SK-N-SH treated with all-trans-retinoic acid at 6 μM for 48 hours (cell line): ENCODE measurements at regions not wholly inside any gene's neighbourhood (a gene's known extent, or its start where the extent isn't known, plus 50 kb on each side); places are given as distances from the start of the nearest gene placed in this dataset.
A peak's percentile ranks its signal among the peaks of the same experiment; 100 is the strongest.

Experiments
- ATAC-seq: fragments of 200-7000 bp; cut with Tn5 transposase; 3 replicates; pipeline ENCODE4 v1.9.1; 2020; ENCODE audit warnings: mild to moderate bottlenecking, moderate library complexity
- ARNTL ChIP-seq: fragments of 450-650 bp; formaldehyde crosslinking; IDR thresholded peaks from 2 replicates; pipeline ENCODE4 v1.5.0; 2020; ENCODE audit warnings: low read depth, mild to moderate bottlenecking, moderate library complexity, borderline replicate concordance
- BACH2 ChIP-seq: fragments of 250-450 bp; sonication (Bioruptor Pico); IDR thresholded peaks from 2 replicates; pipeline ENCODE4 v1.9.0; 2021; ENCODE audit warnings: mild to moderate bottlenecking, borderline replicate concordance
- CSDC2 ChIP-seq: fragments of 250-450 bp; sonication (Bioruptor Pico); IDR thresholded peaks from 2 replicates; pipeline ENCODE4 v1.5.0; 2020; ENCODE audit warnings: mild to moderate bottlenecking, moderate library complexity
- ESRRG ChIP-seq: fragments of 250-450 bp; sonication (Bioruptor Pico); IDR thresholded peaks from 2 replicates; pipeline ENCODE4 v1.6.1; 2021; ENCODE audit warnings: mild to moderate bottlenecking
- ISL1 ChIP-seq: fragments of 250-450 bp; sonication (Bioruptor Pico); IDR thresholded peaks from 2 replicates; pipeline ENCODE4 v2.1.2; 2022; ENCODE audit warnings: mild to moderate bottlenecking, moderate library complexity
- OSR1 ChIP-seq: fragments of 250-450 bp; sonication (Bioruptor Pico); IDR thresholded peaks from 2 replicates; pipeline ENCODE4 v1.8.0; 2022; ENCODE audit warnings: moderate library complexity, mild to moderate bottlenecking, inconsistent platforms
- PPARA ChIP-seq: fragments of 250-450 bp; sonication (Bioruptor Pico); IDR thresholded peaks from 2 replicates; pipeline ENCODE4 v1.5.0; 2020; ENCODE audit warnings: mild to moderate bottlenecking, borderline replicate concordance
- RARB ChIP-seq: fragments of 250-450 bp; sonication (Bioruptor Pico); IDR thresholded peaks from 2 replicates; pipeline ENCODE4 v1.8.0; 2021; ENCODE audit warnings: mild to moderate bottlenecking, moderate library complexity
- SNAI2 ChIP-seq: fragments of 250-450 bp; sonication (Bioruptor Pico); IDR thresholded peaks from 2 replicates; pipeline ENCODE4 v1.5.0; 2020; ENCODE audit warnings: mild to moderate bottlenecking, moderate library complexity
- TCF4 ChIP-seq: fragments of 250-450 bp; sonication (Bioruptor Pico); IDR thresholded peaks from 2 replicates; pipeline ENCODE4 v1.8.0; 2021; ENCODE audit warnings: mild to moderate bottlenecking, moderate library complexity, borderline replicate concordance
- ZFP3 ChIP-seq: fragments of 250-450 bp; sonication (Bioruptor Pico); IDR thresholded peaks from 2 replicates; pipeline ENCODE4 v1.5.0; 2020; ENCODE audit warnings: mild to moderate bottlenecking, moderate library complexity
- ZFP30 ChIP-seq: fragments of 450-650 bp; formaldehyde crosslinking; IDR thresholded peaks from 2 replicates; pipeline ENCODE4 v1.5.0; 2022; ENCODE audit warnings: mild to moderate bottlenecking, moderate library complexity
- ZNF565 ChIP-seq: fragments of 450-650 bp; formaldehyde crosslinking; conservative IDR thresholded peaks from 2 replicates; pipeline ENCODE4 v1.5.0; 2020; ENCODE audit warnings: low read depth, mild to moderate bottlenecking, moderate library complexity
- ZNF70 ChIP-seq: fragments of 450-650 bp; formaldehyde crosslinking; IDR thresholded peaks from 2 replicates; pipeline ENCODE4 v1.5.0; 2020; ENCODE audit warnings: mild to moderate bottlenecking, moderate library complexity
- ZNF8 ChIP-seq: fragments of 450-650 bp; formaldehyde crosslinking; IDR thresholded peaks from 2 replicates; pipeline ENCODE4 v1.5.0; 2020; ENCODE audit warnings: mild to moderate bottlenecking, moderate library complexity
- TF ChIP-seq, protein P1 (sequence below): fragments of 250-450 bp; sonication (Bioruptor Pico); IDR thresholded peaks from 2 replicates; pipeline ENCODE4 v1.8.0; 2021; ENCODE audit warnings: low read depth, mild to moderate bottlenecking, moderate library complexity, borderline replicate concordance
- TF ChIP-seq, protein P2 (sequence below): fragments of 250-450 bp; sonication (Bioruptor Pico); IDR thresholded peaks from 2 replicates; pipeline ENCODE4 v1.8.0; 2020; ENCODE audit warnings: mild to moderate bottlenecking, moderate library complexity, borderline replicate concordance

DNA sequence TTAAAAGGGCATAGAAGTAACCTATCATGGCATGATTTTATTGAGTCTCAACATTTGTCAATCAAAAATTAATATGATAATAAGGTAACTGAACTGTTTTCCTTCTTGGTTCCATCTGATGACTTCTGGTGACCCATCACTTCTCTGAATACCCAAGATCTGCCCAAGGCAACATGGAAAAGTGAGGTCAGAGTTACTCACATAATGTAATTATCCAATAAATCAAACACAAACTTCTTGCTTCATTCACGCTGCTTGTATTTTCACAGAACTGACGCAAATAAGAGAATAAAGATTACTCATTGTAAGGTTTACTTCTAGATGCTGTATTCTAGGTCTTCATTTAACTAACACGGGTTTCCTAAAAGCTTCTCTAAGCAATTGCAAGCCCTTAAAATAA is 361.6 kb downstream of the RBM26 start:
- TF ChIP-seq ZNF565 (CRISPR knock-in tag) (no peak), PPARA (CRISPR knock-in tag) (no peak), OSR1 (CRISPR knock-in tag) (no peak), RARB (CRISPR knock-in tag) (no peak)
- TF ChIP-seq, all 23 proteins: peak for 0
- no peak for ATAC-seq

DNA sequence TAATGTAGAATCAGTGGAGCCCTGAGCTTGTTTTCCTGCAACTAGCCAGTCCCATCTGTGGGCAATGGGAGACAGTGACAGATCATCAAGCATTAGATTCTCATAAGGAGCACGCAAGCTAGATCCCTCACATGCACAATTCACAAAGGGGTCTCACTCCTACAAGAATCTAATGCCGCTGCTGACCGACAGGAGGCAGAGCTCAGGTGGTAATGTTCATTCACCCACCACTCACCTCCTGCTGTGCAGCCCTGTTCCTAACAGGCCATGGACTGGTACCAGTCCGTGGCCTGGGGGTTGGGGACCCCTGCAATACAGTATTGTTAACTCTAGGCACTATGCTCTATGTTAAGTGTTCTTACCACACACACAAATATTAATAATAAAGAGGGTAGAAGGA is 362.8 kb downstream of the RBM26 start:
- no peak for ATAC-seq
- TF ChIP-seq SNAI2 (CRISPR knock-in tag) (no peak), ESRRG (CRISPR knock-in tag) (no peak), ZFP3 (CRISPR knock-in tag) (no peak), ZNF70 (CRISPR knock-in tag) (no peak)
- TF ChIP-seq, all 23 proteins: peak for 0

DNA sequence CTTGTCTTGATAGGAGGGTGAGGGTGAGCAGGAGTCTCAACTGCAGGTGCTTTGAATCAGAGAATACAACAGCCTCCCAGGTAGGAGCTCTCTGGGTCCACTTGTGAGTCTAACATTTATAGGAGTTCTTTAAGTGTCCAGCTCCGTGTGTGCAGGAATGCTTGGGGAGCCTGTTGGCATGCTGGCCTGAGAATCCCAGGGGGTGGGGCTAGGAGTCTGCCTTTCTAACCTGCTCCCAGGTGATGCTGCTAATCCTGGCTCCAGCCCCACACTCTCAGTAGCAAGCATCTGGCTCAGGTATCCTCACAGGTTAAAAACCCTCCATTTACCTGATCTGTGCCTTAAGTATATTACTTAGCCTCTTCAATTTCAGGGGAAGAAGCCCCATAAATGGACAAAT is 368.9 kb downstream of the RBM26 start:
- TF ChIP-seq SNAI2 (CRISPR knock-in tag), result no peak
- no peak for TF ChIP-seq OSR1 (CRISPR knock-in tag)
- no peak for TF ChIP-seq ESRRG (CRISPR knock-in tag)
- TF ChIP-seq PPARA (CRISPR knock-in tag), result no peak
- no peak for TF ChIP-seq ARNTL (CRISPR knock-in tag)
- TF ChIP-seq ZNF8 (CRISPR knock-in tag), result no peak
- no peak for TF ChIP-seq BACH2 (CRISPR knock-in tag)
- TF ChIP-seq CSDC2, result no peak
- TF ChIP-seq, protein P1, sequence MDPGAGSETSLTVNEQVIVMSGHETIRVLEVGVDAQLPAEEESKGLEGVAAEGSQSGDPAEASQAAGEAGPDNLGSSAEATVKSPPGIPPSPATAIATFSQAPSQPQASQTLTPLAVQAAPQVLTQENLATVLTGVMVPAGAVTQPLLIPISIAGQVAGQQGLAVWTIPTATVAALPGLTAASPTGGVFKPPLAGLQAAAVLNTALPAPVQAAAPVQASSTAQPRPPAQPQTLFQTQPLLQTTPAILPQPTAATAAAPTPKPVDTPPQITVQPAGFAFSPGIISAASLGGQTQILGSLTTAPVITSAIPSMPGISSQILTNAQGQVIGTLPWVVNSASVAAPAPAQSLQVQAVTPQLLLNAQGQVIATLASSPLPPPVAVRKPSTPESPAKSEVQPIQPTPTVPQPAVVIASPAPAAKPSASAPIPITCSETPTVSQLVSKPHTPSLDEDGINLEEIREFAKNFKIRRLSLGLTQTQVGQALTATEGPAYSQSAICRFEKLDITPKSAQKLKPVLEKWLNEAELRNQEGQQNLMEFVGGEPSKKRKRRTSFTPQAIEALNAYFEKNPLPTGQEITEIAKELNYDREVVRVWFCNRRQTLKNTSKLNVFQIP (CRISPR knock-in tag), result no peak
- TF ChIP-seq ZFP3 (CRISPR knock-in tag), result no peak
- no peak for TF ChIP-seq RARB (CRISPR knock-in tag)
- ATAC-seq, result no peak

DNA sequence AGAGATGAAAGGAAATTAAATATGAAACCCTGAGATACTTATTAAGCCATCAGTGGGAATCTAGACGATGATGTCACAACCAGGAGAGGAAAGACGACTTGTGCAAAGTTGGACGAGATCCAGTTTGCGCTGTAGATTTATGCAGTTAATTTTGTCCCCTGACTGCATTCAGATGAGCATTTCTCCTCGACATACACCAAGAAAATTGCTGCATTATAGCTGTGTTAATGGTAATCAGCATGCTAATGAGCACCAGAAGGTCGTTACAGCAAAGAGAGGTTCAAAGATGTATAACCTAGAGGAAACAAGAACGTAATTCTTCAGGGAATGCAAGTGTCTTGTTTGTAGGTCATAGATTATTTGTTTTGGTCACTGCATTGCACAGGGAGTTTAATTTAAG is 371.7 kb downstream of the RBM26 start:
- ATAC-seq, result no peak
- TF ChIP-seq ESRRG (CRISPR knock-in tag), result no peak
- no peak for TF ChIP-seq SNAI2 (CRISPR knock-in tag)

DNA sequence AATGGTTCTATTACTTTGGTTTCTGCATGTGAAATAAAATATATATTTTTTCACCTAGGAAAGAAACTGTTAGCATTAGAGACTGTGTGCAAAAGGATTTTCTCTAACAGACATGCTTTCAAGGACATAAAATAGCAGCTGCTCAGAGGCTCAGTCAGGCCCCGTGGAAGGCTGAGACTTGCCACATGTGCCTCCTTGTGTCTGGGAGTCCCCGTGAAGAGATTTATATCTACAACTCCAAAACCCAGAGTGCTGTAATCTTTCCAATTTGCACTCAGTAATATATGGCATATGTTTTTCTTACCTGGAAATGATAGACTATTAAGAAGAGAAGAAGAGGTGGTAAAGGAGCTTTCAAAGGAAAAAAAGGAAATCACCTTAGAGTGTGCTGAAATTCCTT is 371.6 kb upstream of the OBI1 start:
- no peak for ATAC-seq
- TF ChIP-seq TCF4 (CRISPR knock-in tag) (0 out of 2 replicates have a peak, but pooled peaks have one; percentile 29), ZNF70 (CRISPR knock-in tag) (no peak)

DNA sequence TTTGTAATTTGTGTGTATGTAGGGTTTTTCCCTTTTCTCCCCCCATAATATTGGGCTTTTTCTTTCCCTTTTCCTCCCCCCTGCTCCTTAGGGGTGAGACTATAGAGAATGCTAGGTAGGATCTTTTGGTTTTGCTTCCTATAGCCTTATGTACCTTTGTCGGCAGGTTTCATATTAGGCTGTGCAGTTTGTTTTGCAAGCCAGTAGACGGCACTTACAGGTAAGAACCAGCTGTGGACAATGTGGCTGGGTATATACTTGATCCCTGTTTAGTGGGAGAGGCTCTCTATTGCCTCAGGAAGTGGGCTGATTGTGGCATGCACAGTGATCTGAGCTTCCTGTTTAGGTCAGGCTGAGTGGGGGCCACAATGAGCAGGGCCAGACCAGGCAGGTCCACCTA is 359.2 kb upstream of the OBI1 start:
- ATAC-seq, result no peak
- no peak for TF ChIP-seq CSDC2
- TF ChIP-seq, protein P2, sequence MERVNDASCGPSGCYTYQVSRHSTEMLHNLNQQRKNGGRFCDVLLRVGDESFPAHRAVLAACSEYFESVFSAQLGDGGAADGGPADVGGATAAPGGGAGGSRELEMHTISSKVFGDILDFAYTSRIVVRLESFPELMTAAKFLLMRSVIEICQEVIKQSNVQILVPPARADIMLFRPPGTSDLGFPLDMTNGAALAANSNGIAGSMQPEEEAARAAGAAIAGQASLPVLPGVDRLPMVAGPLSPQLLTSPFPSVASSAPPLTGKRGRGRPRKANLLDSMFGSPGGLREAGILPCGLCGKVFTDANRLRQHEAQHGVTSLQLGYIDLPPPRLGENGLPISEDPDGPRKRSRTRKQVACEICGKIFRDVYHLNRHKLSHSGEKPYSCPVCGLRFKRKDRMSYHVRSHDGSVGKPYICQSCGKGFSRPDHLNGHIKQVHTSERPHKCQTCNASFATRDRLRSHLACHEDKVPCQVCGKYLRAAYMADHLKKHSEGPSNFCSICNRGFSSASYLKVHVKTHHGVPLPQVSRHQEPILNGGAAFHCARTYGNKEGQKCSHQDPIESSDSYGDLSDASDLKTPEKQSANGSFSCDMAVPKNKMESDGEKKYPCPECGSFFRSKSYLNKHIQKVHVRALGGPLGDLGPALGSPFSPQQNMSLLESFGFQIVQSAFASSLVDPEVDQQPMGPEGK (CRISPR knock-in tag), result no peak
- no peak for TF ChIP-seq ZFP30 (CRISPR knock-in tag)
- TF ChIP-seq ISL1 (CRISPR knock-in tag), result no peak
- TF ChIP-seq, protein P1 (CRISPR knock-in tag), result no peak
- TF ChIP-seq ARNTL (CRISPR knock-in tag), result no peak
- TF ChIP-seq, all 23 proteins: peak for 0

DNA sequence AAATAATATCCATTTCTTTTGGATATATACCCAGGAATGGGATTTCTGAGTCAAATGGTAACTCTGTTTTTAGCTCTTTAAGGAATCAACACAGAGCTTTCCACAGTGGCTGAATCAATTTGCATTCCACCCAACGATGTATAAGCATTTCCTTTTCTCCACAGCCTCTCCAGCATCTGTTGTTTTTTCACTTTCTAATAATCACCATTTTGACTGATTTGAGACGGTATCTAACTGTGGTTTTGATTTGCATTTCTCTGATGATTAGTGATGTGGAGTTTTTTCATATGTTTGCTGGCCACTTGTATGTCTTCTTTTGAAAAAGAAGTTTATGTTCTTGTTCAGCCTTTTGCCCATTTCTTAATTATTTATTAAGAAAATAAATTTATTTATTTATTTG is 352.2 kb upstream of the OBI1 start:
- TF ChIP-seq ZNF70 (CRISPR knock-in tag) (no peak), ISL1 (CRISPR knock-in tag) (no peak), BACH2 (CRISPR knock-in tag) (no peak)
- no peak for ATAC-seq
